ENCODE measurements at regions not wholly inside any gene's neighbourhood (a gene's known extent, or its start where the extent isn't known, plus 50 kb on each side); places are given as distances from the start of the nearest gene placed in this dataset.

DNA sequence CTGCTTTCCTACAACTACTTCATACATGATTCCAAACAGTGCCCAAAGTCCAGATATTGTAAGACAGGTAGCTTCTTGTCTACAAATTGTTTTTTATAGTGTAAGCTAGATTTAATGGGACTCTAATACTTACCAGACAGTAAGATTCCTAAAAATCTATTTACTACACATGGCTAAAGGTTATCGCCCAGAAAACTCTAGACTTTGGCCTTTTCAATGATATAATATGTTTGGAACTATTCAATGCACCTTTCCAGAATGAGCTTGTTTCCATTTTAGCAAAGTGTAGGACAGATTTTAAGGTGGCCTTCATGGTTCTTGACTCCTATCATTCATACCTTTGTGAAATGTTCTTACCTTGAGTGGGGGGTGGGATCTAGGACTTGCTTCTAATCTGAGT is 951.0 kb downstream of the SORCS1 start:
- TF ChIP-seq, protein P1, sequence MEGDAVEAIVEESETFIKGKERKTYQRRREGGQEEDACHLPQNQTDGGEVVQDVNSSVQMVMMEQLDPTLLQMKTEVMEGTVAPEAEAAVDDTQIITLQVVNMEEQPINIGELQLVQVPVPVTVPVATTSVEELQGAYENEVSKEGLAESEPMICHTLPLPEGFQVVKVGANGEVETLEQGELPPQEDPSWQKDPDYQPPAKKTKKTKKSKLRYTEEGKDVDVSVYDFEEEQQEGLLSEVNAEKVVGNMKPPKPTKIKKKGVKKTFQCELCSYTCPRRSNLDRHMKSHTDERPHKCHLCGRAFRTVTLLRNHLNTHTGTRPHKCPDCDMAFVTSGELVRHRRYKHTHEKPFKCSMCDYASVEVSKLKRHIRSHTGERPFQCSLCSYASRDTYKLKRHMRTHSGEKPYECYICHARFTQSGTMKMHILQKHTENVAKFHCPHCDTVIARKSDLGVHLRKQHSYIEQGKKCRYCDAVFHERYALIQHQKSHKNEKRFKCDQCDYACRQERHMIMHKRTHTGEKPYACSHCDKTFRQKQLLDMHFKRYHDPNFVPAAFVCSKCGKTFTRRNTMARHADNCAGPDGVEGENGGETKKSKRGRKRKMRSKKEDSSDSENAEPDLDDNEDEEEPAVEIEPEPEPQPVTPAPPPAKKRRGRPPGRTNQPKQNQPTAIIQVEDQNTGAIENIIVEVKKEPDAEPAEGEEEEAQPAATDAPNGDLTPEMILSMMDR (IDR thresholded peaks at IDR 0.05; ENCODE audit: low read depth, low read length, poor library complexity, severe bottlenecking): no peak
- TF ChIP-seq EZH2phosphoT487 (IDR thresholded peaks at IDR 0.05; ENCODE audit: borderline replicate concordance, low read length): no peak
